A549 (cell line): ENCODE measurements at regions not wholly inside any gene's neighbourhood (a gene's known extent, or its start where the extent isn't known, plus 50 kb on each side); places are given as distances from the start of the nearest gene placed in this dataset.

Experiments
- ATAC-seq, 2 experiments: fragments of 200-7000 bp in 1 of 2; fragments of >200 bp in 1 of 2; cut with Nextera tagmentation in 1 of 2; cut with Tn5 transposase in 1 of 2; 3 replicates each; pipeline versions ENCODE4 v1.8.0 to v1.9.1; 2018 to 2020; ENCODE audit warnings: mild to moderate bottlenecking in 1 of 2, moderate library complexity in 1 of 2
- CTCF ChIA-PET: fragments of 300-600 bp; sonication (Branson Sonifier 250); formaldehyde crosslinking; extraction: SDS; loops from one replicate; lab custom pipeline; 2021; ENCODE audit warnings: antibody characterized with exemption, inconsistent platforms; lab: Yijun Ruan, JAX
- POLR2A ChIA-PET: fragments of 350-600 bp; formaldehyde crosslinking; extraction: SDS; loops from one replicate; lab custom pipeline; 2021; ENCODE audit warnings: antibody characterized with exemption, inconsistent platforms; lab: Yijun Ruan, JAX
- DNase-seq, 2 experiments: peaks; one replicate each; pipeline versions ENCODE4 v3.0.0 to v3.0.0-alpha.2; 2011 to 2016; ENCODE audit warnings: low read depth in 1 of 2, low spot score in 1 of 2
- FAIRE-seq: peaks from 2 replicates; lab custom pipeline; 2011; peaks lifted over from hg19 to GRCh38; lab: Jason Lieb, UNC
- H3K27ac ChIP-seq, 2 experiments: fragments of >200 bp; sonication (Bioruptor Twin); formaldehyde crosslinking; 3 replicates each; pipeline ENCODE4 v1.5.1; 2016 to 2017
- H3K4me1 ChIP-seq: fragments of >200 bp; sonication (Bioruptor Twin); formaldehyde crosslinking; 3 replicates; pipeline ENCODE4 v1.6.1; 2016
- H3K4me2 ChIP-seq: fragments of >200 bp; sonication (Bioruptor Twin); formaldehyde crosslinking; 3 replicates; pipeline ENCODE4 v1.6.1; 2016
- H3K4me3 ChIP-seq: fragments of >200 bp; sonication (Bioruptor Twin); formaldehyde crosslinking; 3 replicates; pipeline ENCODE4 v1.5.1; 2016
- H3K9me3 ChIP-seq: fragments of >200 bp; sonication (Bioruptor Twin); formaldehyde crosslinking; 3 replicates; pipeline ENCODE4 v1.6.1; 2016
- CBX2 ChIP-seq: fragments of 200-600 bp; sonication (generic); IDR thresholded peaks from 2 replicates; pipeline ENCODE4 v1.6.1; 2016; ENCODE audit warnings: low read depth, mild to moderate bottlenecking, borderline replicate concordance
- CBX8 ChIP-seq: fragments of 200-600 bp; sonication (generic); IDR thresholded peaks from 2 replicates; pipeline ENCODE4 v1.6.1; 2016
- CHD4 ChIP-seq: fragments of 200-600 bp; sonication (generic); IDR thresholded peaks from 2 replicates; pipeline ENCODE4 v1.6.1; 2016; ENCODE audit warnings: antibody characterized with exemption, mild to moderate bottlenecking, borderline replicate concordance
- EHMT2 ChIP-seq: fragments of 200-600 bp; sonication (generic); IDR thresholded peaks from 2 replicates; pipeline ENCODE4 v1.6.1; 2016; ENCODE audit warnings: antibody characterized with exemption, low read depth, mild to moderate bottlenecking, moderate library complexity
- FOSB ChIP-seq: fragments of 250-450 bp; sonication (Bioruptor Pico); IDR thresholded peaks from 2 replicates; pipeline ENCODE4 v1.5.0; 2020; ENCODE audit warnings: mild to moderate bottlenecking, moderate library complexity
- GATA3 ChIP-seq: IDR thresholded peaks from 2 replicates; pipeline ENCODE4 v1.6.1; 2012; ENCODE audit warnings: borderline replicate concordance
- HEYL ChIP-seq: fragments of 250-450 bp; sonication (Bioruptor Pico); IDR thresholded peaks from 2 replicates; pipeline ENCODE4 v1.8.0; 2021; ENCODE audit warnings: mild to moderate bottlenecking, moderate library complexity
- HOXA7 ChIP-seq: fragments of 250-450 bp; sonication (Bioruptor Pico); IDR thresholded peaks from 2 replicates; pipeline ENCODE4 v1.5.0; 2020; ENCODE audit warnings: mild to moderate bottlenecking, moderate library complexity
- HOXB13 ChIP-seq: fragments of 250-450 bp; sonication (Bioruptor Pico); IDR thresholded peaks from 2 replicates; pipeline ENCODE4 v1.5.0; 2020; ENCODE audit warnings: low read depth, mild to moderate bottlenecking, moderate library complexity
- JUN ChIP-seq, 2 experiments: fragments of >200 bp; sonication (Bioruptor Twin); formaldehyde crosslinking; IDR thresholded peaks; 2 replicates in 1 of 2; 3 replicates in 1 of 2; pipeline ENCODE4 v1.6.1; 2016 to 2017
- JUNB ChIP-seq: fragments of >200 bp; sonication (Bioruptor Twin); formaldehyde crosslinking; IDR thresholded peaks from 2 replicates; pipeline ENCODE4 v1.6.1; 2016
- KDM1A ChIP-seq: fragments of 200-600 bp; sonication (generic); IDR thresholded peaks from 2 replicates; pipeline ENCODE4 v1.6.1; 2016; ENCODE audit warnings: low read depth, mild to moderate bottlenecking
- MYC ChIP-seq: IDR thresholded peaks from 2 replicates; pipeline ENCODE4 v1.6.1; 2012; ENCODE audit warnings: mild to moderate bottlenecking, inconsistent platforms, low read length, improper control_type of control experiment, borderline replicate concordance
- NFE2L2 ChIP-seq: fragments of 150-350 bp; conservative IDR thresholded peaks from 2 replicates; pipeline ENCODE4 v1.6.1; 2014; ENCODE audit warnings: low read length
- NPAS2 ChIP-seq: fragments of 250-450 bp; sonication (Bioruptor Pico); IDR thresholded peaks from 2 replicates; pipeline ENCODE4 v1.8.0; 2022; ENCODE audit warnings: mild to moderate bottlenecking, moderate library complexity, borderline replicate concordance
- PHF8 ChIP-seq: fragments of 200-600 bp; sonication (generic); IDR thresholded peaks from 2 replicates; pipeline ENCODE4 v1.6.1; 2016; ENCODE audit warnings: low read depth, mild to moderate bottlenecking, antibody characterized with exemption, moderate library complexity, borderline replicate concordance
- POLR2A ChIP-seq: IDR thresholded peaks from 2 replicates; pipeline ENCODE4 v1.6.1; 2012; ENCODE audit warnings: mild to moderate bottlenecking, low read length
- POLR2AphosphoS2 ChIP-seq: conservative IDR thresholded peaks from 2 replicates; pipeline ENCODE4 v1.6.1; 2012; ENCODE audit warnings: low read length, improper control_type of control experiment, inconsistent platforms
- RARB ChIP-seq: fragments of 250-450 bp; sonication (Bioruptor Pico); IDR thresholded peaks from 2 replicates; pipeline ENCODE4 v1.8.0; 2021; ENCODE audit warnings: mild to moderate bottlenecking, moderate library complexity
- RFX5 ChIP-seq: fragments of 450-650 bp; IDR thresholded peaks from 2 replicates; pipeline ENCODE4 v1.7.1; 2014; ENCODE audit warnings: antibody characterized with exemption, mild to moderate bottlenecking, moderate library complexity
- RNF2 ChIP-seq: fragments of 200-600 bp; sonication (generic); IDR thresholded peaks from 2 replicates; pipeline ENCODE4 v1.6.1; 2016; ENCODE audit warnings: low read depth, mild to moderate bottlenecking, antibody characterized with exemption, moderate library complexity, borderline replicate concordance
- SREBF2 ChIP-seq: fragments of 450-650 bp; IDR thresholded peaks from 2 replicates; pipeline ENCODE4 v1.6.1; 2014; ENCODE audit warnings: mild to moderate bottlenecking, moderate library complexity
- TFCP2L1 ChIP-seq: fragments of 250-450 bp; sonication (Bioruptor Pico); IDR thresholded peaks from 2 replicates; pipeline ENCODE4 v1.5.0; 2021; ENCODE audit warnings: mild to moderate bottlenecking
- TP53 ChIP-seq: fragments of 250-450 bp; sonication (Bioruptor Pico); IDR thresholded peaks from 2 replicates; pipeline ENCODE4 v1.5.0; 2021; ENCODE audit warnings: mild to moderate bottlenecking, moderate library complexity
- ZFP36 ChIP-seq: fragments of 450-650 bp; IDR thresholded peaks from 2 replicates; pipeline ENCODE4 v1.6.1; 2014; ENCODE audit warnings: borderline replicate concordance; ENCODE audit not compliant: partially characterized antibody
- ZNF302 ChIP-seq: fragments of 250-450 bp; sonication (Bioruptor Pico); IDR thresholded peaks from 2 replicates; pipeline ENCODE4 v1.9.0; 2021; ENCODE audit warnings: inconsistent platforms, mild to moderate bottlenecking, moderate library complexity
- ZSCAN20 ChIP-seq: fragments of 250-450 bp; sonication (Bioruptor Pico); IDR thresholded peaks from 2 replicates; pipeline ENCODE4 v1.8.0; 2022; ENCODE audit warnings: mild to moderate bottlenecking, moderate library complexity
- WGBS: methylation state at CpG from one replicate; pipeline ENCODE4 v1.1.6; 2017; ENCODE audit errors: missing lambda C conversion rate; 5-methylcytosine and 5-hydroxymethylcytosine counted together
- TF ChIP-seq, protein P1 (sequence below): IDR thresholded peaks from 2 replicates; pipeline ENCODE4 v1.6.1; 2012
- TF ChIP-seq, protein P2 (sequence below): fragments of >200 bp; sonication (Bioruptor Twin); formaldehyde crosslinking; IDR thresholded peaks from 2 replicates; pipeline ENCODE4 v1.6.1; 2016
- TF ChIP-seq, protein P3 (sequence below): fragments of 450-650 bp; IDR thresholded peaks from 2 replicates; pipeline ENCODE4 v1.6.1; 2014; ENCODE audit warnings: antibody characterized with exemption
- TF ChIP-seq, protein P4 (sequence below): fragments of >200 bp; sonication (Bioruptor Twin); formaldehyde crosslinking; IDR thresholded peaks from 3 replicates; pipeline ENCODE4 v1.6.1; 2016
- TF ChIP-seq, protein P5 (sequence below): IDR thresholded peaks from 2 replicates; pipeline ENCODE4 v1.6.1; 2012

DNA sequence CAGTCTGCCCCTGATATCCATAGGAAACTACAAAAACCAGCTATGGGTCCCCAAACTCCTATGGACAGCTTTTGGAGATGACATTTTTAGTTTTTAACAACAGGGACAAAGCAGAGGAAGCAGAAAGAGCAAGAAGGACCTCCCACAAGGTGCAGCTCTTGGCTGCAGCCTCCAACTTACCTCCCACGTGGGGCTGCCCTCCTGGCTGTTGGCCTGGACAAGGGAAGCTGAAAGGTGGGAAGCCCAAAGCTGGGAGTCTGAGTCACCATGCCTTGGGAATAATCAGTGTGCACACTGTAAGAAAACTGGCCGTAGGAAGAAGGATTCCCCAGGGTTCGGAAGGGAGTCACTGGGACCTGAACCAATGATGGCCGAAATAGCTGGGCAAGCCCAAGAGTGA is 51.8 kb upstream of the PAX1 start:
- no peak for ATAC-seq
- Histone ChIP-seq H3K4me2 (no peak overlapping the region), H3K4me3 (no peak overlapping the region), H3K9me3 (no peaks in the 10 kb centered on the region), H3K27ac (no peak overlapping the region), H3K4me1 (no peaks in the 10 kb centered on the region)
- DNase-seq, result no peak
- POLR2A ChIA-PET, result no interaction called here
- CTCF ChIA-PET, result interaction anchor here (1.1 to 1.7 kb wide), 4 partner anchors 8 to 66 kb away, joined by 3 to 4 read pairs (median 4); no protein-coding TSS in a partner anchor
- 0% methylated on average over 4 of the region's 4 CpGs for WGBS
- no peak for TF ChIP-seq PHF8
- no peak for TF ChIP-seq RFX5
- TF ChIP-seq, protein P1, sequence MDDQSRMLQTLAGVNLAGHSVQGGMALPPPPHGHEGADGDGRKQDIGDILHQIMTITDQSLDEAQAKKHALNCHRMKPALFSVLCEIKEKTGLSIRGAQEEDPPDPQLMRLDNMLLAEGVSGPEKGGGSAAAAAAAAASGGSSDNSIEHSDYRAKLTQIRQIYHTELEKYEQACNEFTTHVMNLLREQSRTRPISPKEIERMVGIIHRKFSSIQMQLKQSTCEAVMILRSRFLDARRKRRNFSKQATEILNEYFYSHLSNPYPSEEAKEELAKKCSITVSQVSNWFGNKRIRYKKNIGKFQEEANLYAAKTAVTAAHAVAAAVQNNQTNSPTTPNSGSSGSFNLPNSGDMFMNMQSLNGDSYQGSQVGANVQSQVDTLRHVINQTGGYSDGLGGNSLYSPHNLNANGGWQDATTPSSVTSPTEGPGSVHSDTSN, result no peak
- no peak for TF ChIP-seq JUN (IDR thresholded peaks at IDR 0.05)
- TF ChIP-seq, protein P2, sequence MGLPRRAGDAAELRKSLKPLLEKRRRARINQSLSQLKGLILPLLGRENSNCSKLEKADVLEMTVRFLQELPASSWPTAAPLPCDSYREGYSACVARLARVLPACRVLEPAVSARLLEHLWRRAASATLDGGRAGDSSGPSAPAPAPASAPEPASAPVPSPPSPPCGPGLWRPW, result no peak
- no peak for TF ChIP-seq SREBF2
- no peak for TF ChIP-seq HOXB13
- no peak for TF ChIP-seq POLR2A
- TF ChIP-seq CBX2, result no peak
- TF ChIP-seq FOSB (CRISPR knock-in tag), result no peak
- no peak for TF ChIP-seq ZFP36
- no peak for TF ChIP-seq CBX8
- no peak for TF ChIP-seq KDM1A
- no peak for TF ChIP-seq TP53
- no peak for TF ChIP-seq MYC
- TF ChIP-seq, protein P3, sequence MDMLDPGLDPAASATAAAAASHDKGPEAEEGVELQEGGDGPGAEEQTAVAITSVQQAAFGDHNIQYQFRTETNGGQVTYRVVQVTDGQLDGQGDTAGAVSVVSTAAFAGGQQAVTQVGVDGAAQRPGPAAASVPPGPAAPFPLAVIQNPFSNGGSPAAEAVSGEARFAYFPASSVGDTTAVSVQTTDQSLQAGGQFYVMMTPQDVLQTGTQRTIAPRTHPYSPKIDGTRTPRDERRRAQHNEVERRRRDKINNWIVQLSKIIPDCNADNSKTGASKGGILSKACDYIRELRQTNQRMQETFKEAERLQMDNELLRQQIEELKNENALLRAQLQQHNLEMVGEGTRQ, result no peak
- TF ChIP-seq RNF2, result no peak
- TF ChIP-seq, protein P4, sequence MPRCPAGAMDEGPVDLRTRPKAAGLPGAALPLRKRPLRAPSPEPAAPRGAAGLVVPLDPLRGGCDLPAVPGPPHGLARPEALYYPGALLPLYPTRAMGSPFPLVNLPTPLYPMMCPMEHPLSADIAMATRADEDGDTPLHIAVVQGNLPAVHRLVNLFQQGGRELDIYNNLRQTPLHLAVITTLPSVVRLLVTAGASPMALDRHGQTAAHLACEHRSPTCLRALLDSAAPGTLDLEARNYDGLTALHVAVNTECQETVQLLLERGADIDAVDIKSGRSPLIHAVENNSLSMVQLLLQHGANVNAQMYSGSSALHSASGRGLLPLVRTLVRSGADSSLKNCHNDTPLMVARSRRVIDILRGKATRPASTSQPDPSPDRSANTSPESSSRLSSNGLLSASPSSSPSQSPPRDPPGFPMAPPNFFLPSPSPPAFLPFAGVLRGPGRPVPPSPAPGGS, result no peak
- no peak for FAIRE-seq

DNA sequence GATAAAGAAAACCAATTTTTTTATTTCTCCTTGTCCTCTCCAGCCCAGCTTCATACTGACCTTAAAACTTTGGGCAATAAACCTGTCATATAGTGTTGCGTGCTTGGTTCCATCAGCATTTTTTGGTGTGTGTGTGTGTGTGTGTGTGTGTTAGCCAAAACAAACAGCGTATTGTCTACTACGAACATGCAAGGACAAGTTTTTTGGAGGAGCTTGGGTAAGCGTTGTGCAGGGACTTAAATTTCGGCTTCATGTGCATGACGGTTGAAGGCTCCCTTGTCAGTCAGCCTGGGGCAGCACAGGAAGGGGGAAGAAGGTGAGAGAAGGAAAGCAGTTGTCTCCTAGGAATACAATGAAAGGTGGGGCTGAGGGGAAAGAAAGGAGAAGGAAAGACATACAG is 62.0 kb upstream of the PAX1 start:
- 9% methylated on average over 6 of the region's 6 CpGs for WGBS
- no peak overlapping the region for H3K4me3 ChIP-seq
- DNase-seq (no peak), FAIRE-seq (no peak), ATAC-seq (no peak)
- H3K27ac ChIP-seq, result no peak overlapping the region
- no peaks in the 10 kb centered on the region for H3K4me1 ChIP-seq
- peaks cover 13% of the 10 kb centered on the region; the same call in 1 of the 3 replicates for H3K9me3 ChIP-seq
- CTCF ChIA-PET, result interaction anchor here (0.9 to 1.6 kb wide), 3 partner anchors 23 to 778 kb away, joined by 3 read pairs; no protein-coding TSS in a partner anchor
- no peak for TF ChIP-seq JUNB
- no peak for TF ChIP-seq ZSCAN20
- no peak for TF ChIP-seq RARB (CRISPR knock-in tag)
- no peak for TF ChIP-seq ZNF302 (CRISPR knock-in tag)
- no peak for TF ChIP-seq FOSB (CRISPR knock-in tag)
- TF ChIP-seq CBX8, result no peak
- no peak for TF ChIP-seq HOXA7 (CRISPR knock-in tag)
- no peak for TF ChIP-seq HEYL (CRISPR knock-in tag)
- TF ChIP-seq, protein P1, result no peak
- no peak for TF ChIP-seq TFCP2L1 (CRISPR knock-in tag)
- TF ChIP-seq, protein P3, result no peak
- no peak for TF ChIP-seq NFE2L2
- no peak for TF ChIP-seq EHMT2
- TF ChIP-seq, protein P5, sequence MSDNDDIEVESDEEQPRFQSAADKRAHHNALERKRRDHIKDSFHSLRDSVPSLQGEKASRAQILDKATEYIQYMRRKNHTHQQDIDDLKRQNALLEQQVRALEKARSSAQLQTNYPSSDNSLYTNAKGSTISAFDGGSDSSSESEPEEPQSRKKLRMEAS, result no peak
- no peak for TF ChIP-seq CHD4
- no peak for TF ChIP-seq GATA3
- no peak for TF ChIP-seq NPAS2 (CRISPR knock-in tag)
- TF ChIP-seq JUN (IDR thresholded peaks at IDR 0.05), result no peak
- no peak for TF ChIP-seq POLR2AphosphoS2
- no peak overlapping the region for H3K4me2 ChIP-seq
- POLR2A ChIA-PET, result no interaction called here
